GM18873 (cell line): ENCODE measurements at regions not wholly inside any gene's neighbourhood (a gene's known extent, or its start where the extent isn't known, plus 50 kb on each side); places are given as distances from the start of the nearest gene placed in this dataset.
"Not testable (repeated sequence)": the region's sequence is repeated elsewhere in the genome, so short reads cannot be mapped to it uniquely, and the experiment has no call there.

ENCODE experiments used
- ATAC-seq: cut with Tn5 transposase; IDR thresholded peaks from one replicate; pipeline ENCODE4 v1.9.1; 2021; ENCODE audit warnings: mild to moderate bottlenecking, moderate library complexity, moderate number of reproducible peaks; ENCODE audit not compliant: unreplicated experiment, low FRiP score

GRCh38 chr14:82009993-82010392 is 476.3 kb upstream of the SEL1L start:
- no peak for ATAC-seq

- no peak for ATAC-seq
These were observed 477.8 kb upstream of the SEL1L start for GRCh38 chr14:82011460-82011859.

GRCh38 chr14:82029038-82029437 is 495.4 kb upstream of the SEL1L start:
- no peak for ATAC-seq

DNA sequence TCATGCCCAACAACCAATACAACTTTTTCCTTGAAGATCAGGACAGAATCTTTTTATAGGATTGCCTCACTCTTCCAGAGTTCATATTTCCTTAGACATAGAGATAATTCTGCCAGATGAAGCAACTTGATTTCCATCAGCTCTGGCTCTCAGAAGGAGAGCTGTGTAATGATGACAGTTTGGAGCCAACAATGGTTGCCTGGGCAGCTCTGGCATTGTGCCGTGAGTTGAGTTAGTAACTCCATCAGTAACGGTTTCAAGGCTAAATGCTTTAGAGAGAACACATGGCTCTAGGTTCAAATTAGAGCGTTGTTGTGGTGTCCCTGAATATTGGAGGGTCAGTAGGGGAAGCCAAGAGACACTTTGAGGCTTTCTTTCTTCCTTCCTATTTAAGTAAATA is 501.7 kb upstream of the SEL1L start:
- no peak for ATAC-seq

DNA sequence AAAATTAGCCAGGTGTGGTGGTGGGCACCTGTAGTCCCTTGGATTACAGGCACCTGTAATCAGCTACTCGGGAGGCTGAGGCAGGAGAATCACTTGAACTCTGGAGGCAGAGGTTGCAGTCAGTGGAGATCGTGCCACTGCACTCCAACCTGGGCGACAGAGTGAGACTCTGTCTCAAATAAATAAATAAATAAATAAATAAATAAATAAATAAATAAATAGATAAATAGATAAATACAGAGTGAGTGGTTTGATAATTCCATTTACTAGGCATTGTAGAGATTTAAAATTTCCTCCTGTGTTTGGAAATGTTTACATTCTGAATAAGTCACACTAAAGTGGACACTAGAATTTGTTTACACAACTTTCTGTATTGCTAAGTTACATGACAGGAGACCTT is 504.4 kb upstream of the SEL1L start:
- ATAC-seq = not testable (repeated sequence)

DNA sequence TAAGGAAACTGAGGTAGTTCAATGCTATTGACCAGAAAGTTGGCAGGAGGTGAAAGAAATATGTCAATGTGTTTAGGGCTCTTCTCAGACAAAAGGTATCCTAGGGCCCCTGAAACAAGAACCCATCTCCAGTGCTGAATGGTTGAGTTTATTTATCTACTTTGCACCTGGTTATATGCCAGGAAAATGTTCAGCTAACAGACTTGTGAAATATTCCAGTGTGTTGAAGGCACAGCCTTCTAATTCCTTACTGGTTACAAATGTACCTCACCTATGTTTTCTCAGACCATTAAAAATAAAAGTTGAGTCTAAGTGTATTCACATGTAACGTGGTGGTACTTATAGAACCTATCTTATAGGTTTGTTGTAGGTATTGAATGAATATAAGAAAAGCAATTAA is 511.7 kb upstream of the SEL1L start:
- ATAC-seq = no peak

DNA sequence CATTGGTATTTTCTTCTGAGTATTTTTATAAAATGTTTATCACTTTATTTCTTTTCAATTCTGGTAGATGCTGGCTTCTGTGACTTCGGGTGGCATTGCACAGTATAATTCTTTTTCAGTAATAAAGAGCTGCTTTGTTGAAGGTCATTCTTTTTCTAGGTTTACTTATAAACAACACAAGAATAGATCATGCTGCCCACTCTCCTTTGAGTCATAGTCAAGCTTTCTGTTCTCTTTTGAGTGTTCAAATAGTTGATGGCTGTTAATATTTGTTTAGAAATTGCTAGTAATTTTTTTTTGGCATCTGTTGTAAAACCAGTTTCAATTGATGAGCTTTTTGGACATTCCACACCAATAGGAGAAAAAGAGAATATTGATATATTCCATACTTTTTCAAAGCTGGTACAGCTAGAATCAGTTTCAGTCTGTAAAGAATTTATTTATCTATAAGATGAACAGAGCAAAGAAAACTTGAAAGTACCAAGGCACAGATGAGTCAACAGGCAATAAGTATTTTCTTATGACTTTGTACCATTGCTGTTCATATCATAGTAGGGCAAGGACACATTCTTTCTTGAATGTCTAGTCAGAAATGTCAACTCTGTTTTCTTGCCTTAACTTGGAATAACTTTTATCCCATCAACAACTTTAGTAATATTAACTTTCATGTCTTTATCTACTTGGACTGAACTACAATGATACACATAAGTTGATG is 513.0 kb upstream of the SEL1L start:
- ATAC-seq = peak; percentile 69

GRCh38 chr14:82047777-82048470 is 514.3 kb upstream of the SEL1L start:
- ATAC-seq = no peak

DNA sequence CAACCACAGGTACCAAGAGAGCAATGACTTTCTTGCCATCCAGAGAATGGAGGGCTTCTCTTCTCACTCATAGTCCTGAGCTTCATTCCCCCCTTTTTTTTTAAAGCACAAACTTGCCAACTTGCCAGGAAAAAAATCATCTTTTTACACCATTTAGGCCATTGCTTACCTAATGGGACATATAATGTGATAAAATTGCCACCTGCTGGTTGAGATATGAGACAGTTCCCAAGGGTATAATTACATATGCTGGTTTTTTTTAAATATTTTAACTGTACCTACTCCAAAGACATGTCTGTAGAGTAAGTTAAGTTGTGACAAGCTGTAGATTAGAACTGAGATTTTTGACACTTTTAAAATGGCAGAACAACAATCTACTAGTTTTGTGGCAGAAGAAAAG is 519.1 kb upstream of the SEL1L start:
- no peak for ATAC-seq

DNA sequence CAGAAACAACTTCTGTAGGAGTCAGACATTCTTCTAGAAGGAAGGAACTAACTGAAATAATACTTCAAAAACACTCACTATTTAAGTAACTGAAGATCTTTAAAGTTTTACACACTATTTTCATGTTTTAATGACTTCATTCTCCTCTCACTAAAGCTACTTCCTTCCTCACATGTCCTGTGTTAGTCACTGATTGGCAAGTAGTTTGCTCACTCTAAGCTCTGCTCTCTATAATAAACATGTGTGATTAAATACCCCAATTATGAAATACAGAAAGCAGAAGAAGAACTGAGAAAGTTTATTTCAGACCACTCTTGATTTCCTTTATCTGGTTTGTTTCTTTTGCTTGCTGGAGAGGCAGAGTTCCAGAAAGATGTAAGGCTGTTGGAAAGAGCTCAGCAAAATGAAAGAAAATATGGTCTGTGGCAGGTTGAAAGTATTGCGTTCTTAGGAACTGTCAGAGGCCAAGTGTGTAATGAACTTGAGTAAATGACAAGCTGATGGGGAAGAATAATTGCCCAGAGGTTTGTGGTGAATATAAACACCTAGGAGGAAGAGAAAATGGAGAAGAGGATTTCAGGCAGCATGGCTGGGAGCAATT is 522.0 kb upstream of the SEL1L start:
- no peak for ATAC-seq

- no peak for ATAC-seq
These were observed 526.6 kb upstream of the SEL1L start for GRCh38 chr14:82060219-82060618.

- ATAC-seq = no peak
These were observed 533.7 kb upstream of the SEL1L start for GRCh38 chr14:82067221-82067875.

DNA sequence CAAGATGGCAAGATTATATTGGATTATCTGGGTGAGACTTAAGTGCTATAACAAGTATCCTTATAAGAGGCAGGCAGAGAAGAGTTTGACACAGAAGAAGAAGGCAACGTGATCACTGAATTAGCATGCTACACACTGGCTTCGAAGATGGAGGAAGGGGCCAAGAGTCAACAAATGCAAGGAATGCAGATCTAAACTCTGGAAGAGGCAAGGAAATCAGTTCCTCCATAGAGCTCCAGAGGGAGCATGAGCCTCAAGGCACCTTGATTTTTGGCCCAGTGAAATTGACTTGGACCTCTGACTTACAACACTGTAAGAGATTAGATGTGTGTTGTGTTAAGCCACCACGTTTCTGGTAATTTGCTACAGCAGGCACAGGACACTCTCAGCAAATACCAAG is 536.4 kb upstream of the SEL1L start:
- ATAC-seq = no peak

- ATAC-seq = no peak
These were observed 537.1 kb upstream of the SEL1L start for GRCh38 chr14:82070753-82071152.

- ATAC-seq = no peak
These were observed 539.9 kb upstream of the SEL1L start for GRCh38 chr14:82073547-82073946.

DNA sequence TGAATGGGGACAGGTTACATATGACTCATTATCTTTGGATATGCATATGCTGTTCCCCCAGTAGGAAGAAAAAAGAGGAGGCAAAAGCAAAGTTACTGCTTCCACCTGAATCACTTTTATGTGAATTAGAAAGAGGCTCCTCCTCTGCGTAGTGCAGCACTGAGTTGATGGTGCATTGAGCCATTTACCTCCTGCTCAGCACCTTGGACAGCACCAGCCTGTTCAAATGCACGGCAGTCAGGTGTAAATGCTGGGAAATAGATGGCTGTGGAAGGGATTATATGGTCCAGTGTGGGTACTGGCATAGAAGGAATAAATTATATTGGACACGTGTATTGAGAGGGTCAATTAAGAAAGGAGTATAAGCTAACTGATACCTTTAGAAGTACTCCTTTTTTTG is 541.9 kb upstream of the SEL1L start:
- ATAC-seq = no peak

DNA sequence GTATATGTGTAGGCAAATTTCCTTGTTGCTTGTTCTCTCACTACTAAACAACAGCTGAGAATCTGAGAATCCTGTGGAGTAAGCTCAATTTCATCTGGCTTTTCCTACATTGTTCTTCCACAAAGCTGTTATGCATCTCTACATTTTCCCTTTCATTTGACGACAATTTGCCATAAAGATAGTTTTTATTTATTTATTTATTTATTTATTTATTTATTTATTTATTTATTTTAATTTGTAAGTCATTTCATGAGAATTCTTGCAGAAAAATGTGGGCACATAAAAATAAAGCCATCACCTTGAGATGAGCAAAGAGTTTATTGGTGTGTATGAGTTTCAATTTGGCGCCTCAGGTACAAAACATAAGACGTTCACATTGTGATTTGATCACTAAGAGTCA is 545.9 kb upstream of the SEL1L start:
- ATAC-seq = no peak

DNA sequence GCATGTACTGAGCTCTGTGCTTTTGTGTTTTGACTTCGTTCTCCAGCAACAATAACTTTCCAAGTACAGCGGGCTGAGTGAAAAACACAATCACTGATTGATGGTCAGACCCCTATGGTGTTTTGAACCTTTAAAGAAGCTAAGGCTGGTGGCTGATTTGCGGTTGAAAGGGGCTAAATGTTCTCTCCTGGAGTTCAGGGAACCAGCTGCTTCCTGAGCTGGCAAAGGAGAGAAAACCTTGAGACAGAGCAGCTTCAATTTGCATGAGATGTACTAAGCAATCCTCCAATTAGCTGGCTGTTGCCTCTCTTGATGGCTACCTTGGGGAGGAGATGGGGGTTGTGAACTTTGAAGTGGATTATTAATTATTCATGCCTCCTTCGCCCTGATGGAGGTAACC is 546.7 kb upstream of the SEL1L start:
- ATAC-seq = no peak

DNA sequence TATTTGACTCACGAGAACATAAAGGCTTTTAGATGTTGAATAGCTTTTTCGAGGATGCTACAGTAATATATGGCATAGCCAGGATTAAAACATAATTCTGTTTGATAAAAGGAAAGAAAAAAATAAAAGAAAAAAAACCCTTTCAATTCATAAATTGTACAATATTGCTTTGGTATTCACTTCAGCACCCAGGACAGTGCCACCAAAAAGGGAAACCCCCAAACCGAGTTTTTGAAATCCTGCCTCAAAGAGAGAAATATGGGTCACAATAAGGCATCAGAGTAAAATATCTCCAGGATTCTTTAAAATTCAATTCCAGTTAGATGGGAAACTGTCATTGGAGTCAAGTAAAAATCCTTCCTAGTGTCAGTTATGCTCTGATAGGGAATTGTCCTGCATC is 551.2 kb upstream of the SEL1L start:
- no peak for ATAC-seq

- no peak for ATAC-seq
These were observed 557.4 kb upstream of the SEL1L start for GRCh38 chr14:82091097-82091496.

DNA sequence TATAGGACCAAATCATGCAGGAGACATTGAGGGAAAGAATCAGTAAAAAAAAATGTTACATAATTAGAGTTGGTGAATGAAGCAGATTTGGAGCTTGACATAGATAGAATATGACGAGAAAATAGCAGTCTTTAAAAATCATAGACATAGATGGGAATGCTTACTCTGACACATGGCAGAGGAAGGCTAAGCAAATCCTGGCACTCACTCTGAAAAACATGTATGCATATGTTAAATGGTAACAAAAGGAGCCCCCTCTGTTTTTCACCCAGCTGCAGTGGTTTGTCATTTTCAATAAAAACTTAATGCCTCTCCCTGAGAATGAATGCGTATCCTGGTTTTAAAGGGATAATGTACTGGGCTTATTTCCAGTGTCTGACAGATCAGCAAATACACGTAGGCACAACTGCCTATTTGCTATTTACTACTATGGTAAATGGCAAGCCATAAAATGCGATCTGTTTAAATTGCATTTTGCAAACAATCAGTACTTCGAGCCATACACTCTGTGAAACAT is 561.2 kb upstream of the SEL1L start:
- ATAC-seq = no peak
